ENCODE measurements at regions not wholly inside any gene's neighbourhood (a gene's known extent, or its start where the extent isn't known, plus 50 kb on each side); places are given as distances from the start of the nearest gene placed in this dataset.

DNA sequence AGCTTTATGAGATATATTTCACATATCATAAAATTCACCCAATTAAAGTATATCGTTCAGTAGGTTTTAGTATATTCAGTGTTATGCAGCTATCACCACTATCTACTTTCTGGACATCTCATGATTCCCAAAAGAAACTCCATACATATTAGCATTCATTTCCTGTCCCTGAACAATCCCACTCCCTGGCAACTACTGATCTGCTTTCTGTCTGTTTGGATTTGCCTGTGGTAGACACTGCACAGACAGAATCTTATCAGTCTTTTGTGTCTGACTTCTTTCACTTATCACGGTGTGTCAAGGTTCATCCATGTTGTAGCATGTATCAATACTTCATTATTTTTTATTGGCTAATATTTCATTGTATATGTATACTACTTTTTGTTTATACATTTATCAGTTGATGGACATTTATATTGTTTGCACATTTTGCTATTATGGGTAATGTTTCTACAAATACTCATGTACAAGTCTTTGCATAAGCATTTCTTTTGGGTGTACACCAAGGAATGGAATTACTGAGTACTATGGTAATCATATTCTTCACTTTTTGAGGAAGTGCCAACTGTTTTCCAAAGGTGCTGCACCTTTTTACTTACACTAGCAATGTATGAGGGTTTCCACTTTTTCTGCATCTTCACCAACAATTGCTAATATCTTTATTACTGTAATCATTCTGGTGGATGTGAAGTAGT lies 373.9 kb downstream of the AASDHPPT start:
- H3K27ac ChIP-seq = no peak overlapping the region; the same call in 1 of the 2 replicates
- TF ChIP-seq CTCF (conservative IDR thresholded peaks at IDR 0.05) (no peak), ZFX (IDR thresholded peaks at IDR 0.05) (no peak)

- H3K27ac ChIP-seq = no peak overlapping the region
- TF ChIP-seq CTCF (conservative IDR thresholded peaks at IDR 0.05) = no peak
- no peak for TF ChIP-seq ZFX (IDR thresholded peaks at IDR 0.05)
Observed at GRCh38 chr11:106456647-106457046, 379.2 kb downstream of the AASDHPPT start.

- TF ChIP-seq CTCF (conservative IDR thresholded peaks at IDR 0.05) (no peak), ZFX (IDR thresholded peaks at IDR 0.05) (no peak)
- H3K27ac ChIP-seq = no peak overlapping the region
Observed at GRCh38 chr11:106457727-106458126, 380.3 kb downstream of the AASDHPPT start.

DNA sequence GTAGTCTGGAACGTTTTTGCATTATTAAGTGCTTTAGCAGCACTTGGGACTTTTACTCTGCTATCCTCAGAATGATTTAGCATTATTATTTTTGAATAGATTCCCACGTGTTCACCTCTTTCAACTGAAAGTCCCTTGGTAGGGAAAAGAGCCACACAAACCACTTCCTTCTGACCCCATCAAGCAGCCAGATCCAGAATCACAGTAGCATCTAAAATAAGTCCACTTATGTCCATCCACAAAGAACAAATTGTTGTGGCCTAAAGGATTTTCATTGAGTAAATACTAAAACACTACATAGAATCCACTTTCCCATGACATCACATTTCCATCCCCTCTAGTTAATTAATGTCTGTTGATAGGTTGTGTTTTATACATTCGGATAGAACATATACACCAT lies 381.7 kb downstream of the AASDHPPT start:
- no peak for TF ChIP-seq ZFX (IDR thresholded peaks at IDR 0.05)
- TF ChIP-seq CTCF (conservative IDR thresholded peaks at IDR 0.05) = no peak
- H3K27ac ChIP-seq = no peak overlapping the region

GRCh38 chr11:106461148-106461691 lies 383.8 kb downstream of the AASDHPPT start:
- TF ChIP-seq ZFX (IDR thresholded peaks at IDR 0.05) (no peak), CTCF (conservative IDR thresholded peaks at IDR 0.05) (no peak)
- H3K27ac ChIP-seq = no peak overlapping the region

GRCh38 chr11:106461839-106462545 lies 384.5 kb downstream of the AASDHPPT start:
- H3K27ac ChIP-seq = no peak overlapping the region
- TF ChIP-seq CTCF (conservative IDR thresholded peaks at IDR 0.05) (no peak), ZFX (IDR thresholded peaks at IDR 0.05) (no peak)

DNA sequence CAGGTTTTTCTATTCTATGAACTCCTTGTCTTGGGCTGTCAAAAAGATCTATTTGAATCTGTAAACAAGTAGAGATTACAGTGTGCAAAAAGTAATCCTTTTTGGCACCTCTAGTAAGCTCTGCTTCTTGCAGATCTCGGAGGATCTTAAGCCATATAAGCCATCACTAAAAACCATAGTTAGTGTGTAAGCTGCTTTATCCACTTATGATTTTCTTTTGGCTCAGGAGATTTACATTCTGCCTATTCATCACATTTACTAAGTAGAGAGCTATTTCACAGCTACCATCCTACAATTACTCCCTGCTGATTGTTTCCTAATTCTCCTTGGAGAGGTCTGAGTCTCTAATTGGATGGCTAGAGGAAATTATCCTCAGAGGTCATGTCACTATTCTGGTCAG lies 385.7 kb downstream of the AASDHPPT start:
- no peak for TF ChIP-seq ZFX (IDR thresholded peaks at IDR 0.05)
- TF ChIP-seq CTCF (conservative IDR thresholded peaks at IDR 0.05) = no peak
- no peak overlapping the region for H3K27ac ChIP-seq
